Neural cell (in vitro differentiated cells): ENCODE measurements at regions not wholly inside any gene's neighbourhood (a gene's known extent, or its start where the extent isn't known, plus 50 kb on each side); places are given as distances from the start of the nearest gene placed in this dataset.

Source experiments
- H2AFZ ChIP-seq: fragments of 200-600, 300-800 bp; sonication (generic), shearing (Covaris generic); 2 replicates; pipeline ENCODE4 v1.6.0; 2014; ENCODE audit warnings: low read depth, mild to moderate bottlenecking, antibody characterized with exemption, low read length, moderate library complexity
- H3F3A ChIP-seq: fragments of 200-600 bp; shearing (Covaris generic); 2 replicates; pipeline ENCODE4 v1.6.1; 2016; ENCODE audit warnings: mild to moderate bottlenecking, moderate library complexity, mixed read lengths, antibody characterized with exemption, low read length; ENCODE audit not compliant: insufficient read depth, poor library complexity, severe bottlenecking
- H3K27ac ChIP-seq: fragments of 200-600, 300-800 bp; sonication (generic), shearing (Covaris generic); 2 replicates; pipeline ENCODE4 v1.5.1; 2014; ENCODE audit warnings: mild to moderate bottlenecking, low read length, moderate library complexity
- H3K27me3 ChIP-seq: fragments of 300-800, 200-600 bp; sonication (generic), shearing (Covaris generic); 2 replicates; pipeline ENCODE4 v1.6.0; 2014; ENCODE audit warnings: mild to moderate bottlenecking, low read depth, low read length, moderate library complexity; ENCODE audit not compliant: insufficient read depth
- H3K36me3 ChIP-seq: fragments of 300-800, 200-600 bp; sonication (generic), shearing (Covaris generic); 2 replicates; pipeline ENCODE4 v1.5.1; 2014; ENCODE audit warnings: mild to moderate bottlenecking, antibody characterized with exemption, low read length, moderate library complexity; ENCODE audit not compliant: insufficient read depth
- H3K4me2 ChIP-seq: fragments of 300-800, 200-600 bp; sonication (generic), shearing (Covaris generic); 2 replicates; pipeline ENCODE4 v1.6.0; 2014; ENCODE audit warnings: mild to moderate bottlenecking, low read length
- H3K4me3 ChIP-seq: fragments of 300-800, 200-600 bp; sonication (generic), shearing (Covaris generic); 2 replicates; pipeline ENCODE4 v1.5.1; 2014; ENCODE audit warnings: mild to moderate bottlenecking, low read length, moderate library complexity
- H3K79me2 ChIP-seq: fragments of 200-600 bp; shearing (Covaris generic); replicated peaks from 2 replicates; pipeline ENCODE4 v1.6.0; 2014; ENCODE audit warnings: mild to moderate bottlenecking, low read length, moderate library complexity; ENCODE audit not compliant: insufficient read depth
- H3K9ac ChIP-seq: fragments of 300-800, 200-600 bp; sonication (generic), shearing (Covaris generic); 2 replicates; pipeline ENCODE4 v1.6.1; 2016; ENCODE audit warnings: mild to moderate bottlenecking, low read length, mixed read lengths
- H3K9me2 ChIP-seq: fragments of 200-600 bp; shearing (Covaris generic); 2 replicates; pipeline ENCODE4 v1.6.1; 2016; ENCODE audit warnings: mild to moderate bottlenecking, low read length, mixed read lengths; ENCODE audit not compliant: insufficient read depth
- H3K9me3 ChIP-seq: fragments of 200-600, 300-800 bp; sonication (generic), shearing (Covaris generic); 2 replicates; pipeline ENCODE4 v1.6.1; 2016; ENCODE audit warnings: mild to moderate bottlenecking, mixed run types, low read length, moderate library complexity, mixed read lengths
- H4K20me1 ChIP-seq: fragments of 200-600 bp; shearing (Covaris generic); 2 replicates; pipeline ENCODE4 v1.6.1; 2016; ENCODE audit warnings: mild to moderate bottlenecking, mixed run types; ENCODE audit not compliant: insufficient read depth
- EP300 ChIP-seq: fragments of 450-650 bp; conservative IDR thresholded peaks from 2 replicates; pipeline ENCODE4 v1.6.1; 2014; ENCODE audit warnings: antibody characterized with exemption, mild to moderate bottlenecking, moderate library complexity; ENCODE audit not compliant: poor library complexity, severe bottlenecking
- EZH2 ChIP-seq: fragments of 200-600, 300-800 bp; shearing (Covaris generic), sonication (generic); IDR thresholded peaks from 2 replicates; pipeline ENCODE4 v1.6.1; 2014; ENCODE audit warnings: antibody characterized with exemption, low read length, borderline replicate concordance, mild to moderate bottlenecking; ENCODE audit not compliant: insufficient read depth, poor library complexity, severe bottlenecking
- MXI1 ChIP-seq: fragments of 450-650 bp; conservative IDR thresholded peaks from 2 replicates; pipeline ENCODE4 v1.6.1; 2014; ENCODE audit warnings: antibody characterized with exemption, mild to moderate bottlenecking; ENCODE audit not compliant: poor library complexity, severe bottlenecking
- POLR2AphosphoS5 ChIP-seq: IDR thresholded peaks from 2 replicates; pipeline ENCODE4 v1.6.1; 2012
- RAD21 ChIP-seq: fragments of 450-650 bp; conservative IDR thresholded peaks from 2 replicates; pipeline ENCODE4 v1.6.1; 2014; ENCODE audit warnings: antibody characterized with exemption, mild to moderate bottlenecking, moderate library complexity
- SMC3 ChIP-seq: fragments of 450-650 bp; conservative IDR thresholded peaks from 2 replicates; pipeline ENCODE4 v1.6.1; 2014; ENCODE audit warnings: antibody characterized with exemption, mild to moderate bottlenecking, moderate library complexity; ENCODE audit not compliant: poor library complexity
- TAF1 ChIP-seq: IDR thresholded peaks from 2 replicates; pipeline ENCODE4 v1.6.1; 2012; ENCODE audit warnings: low read depth
- TF ChIP-seq, protein P1 (sequence below): fragments of 450-650 bp; IDR thresholded peaks from 2 replicates; pipeline ENCODE4 v1.5.1; 2014; ENCODE audit warnings: antibody characterized with exemption, mild to moderate bottlenecking, moderate library complexity; ENCODE audit not compliant: poor library complexity, severe bottlenecking
- TF ChIP-seq, protein P2 (sequence below): IDR thresholded peaks from 2 replicates; pipeline ENCODE4 v1.6.1; 2012; ENCODE audit warnings: borderline replicate concordance

GRCh38 chr2:78750219-78750618, 275.3 kb upstream of the REG3G start:
- Histone ChIP-seq H3K4me2 (peak overlapping the region; percentile 14), H3F3A (no peaks in the 10 kb centered on the region), H4K20me1 (no peaks in the 10 kb centered on the region), H2AFZ (no peak overlapping the region), H3K9me3 (no peaks in the 10 kb centered on the region), H3K4me3 (no peak overlapping the region), H3K27me3 (no peaks in the 10 kb centered on the region), H3K79me2 (no peaks in the 10 kb centered on the region), H3K9ac (no peak overlapping the region), H3K27ac (no peak overlapping the region), H3K36me3 (no peaks in the 10 kb centered on the region), H3K9me2 (no peaks in the 10 kb centered on the region)
- TF ChIP-seq EZH2 (no peak), EP300 (no peak), SMC3 (no peak), TAF1 (no peak), RAD21 (no peak), POLR2AphosphoS5 (no peak), MXI1 (no peak)
- TF ChIP-seq, protein P1, sequence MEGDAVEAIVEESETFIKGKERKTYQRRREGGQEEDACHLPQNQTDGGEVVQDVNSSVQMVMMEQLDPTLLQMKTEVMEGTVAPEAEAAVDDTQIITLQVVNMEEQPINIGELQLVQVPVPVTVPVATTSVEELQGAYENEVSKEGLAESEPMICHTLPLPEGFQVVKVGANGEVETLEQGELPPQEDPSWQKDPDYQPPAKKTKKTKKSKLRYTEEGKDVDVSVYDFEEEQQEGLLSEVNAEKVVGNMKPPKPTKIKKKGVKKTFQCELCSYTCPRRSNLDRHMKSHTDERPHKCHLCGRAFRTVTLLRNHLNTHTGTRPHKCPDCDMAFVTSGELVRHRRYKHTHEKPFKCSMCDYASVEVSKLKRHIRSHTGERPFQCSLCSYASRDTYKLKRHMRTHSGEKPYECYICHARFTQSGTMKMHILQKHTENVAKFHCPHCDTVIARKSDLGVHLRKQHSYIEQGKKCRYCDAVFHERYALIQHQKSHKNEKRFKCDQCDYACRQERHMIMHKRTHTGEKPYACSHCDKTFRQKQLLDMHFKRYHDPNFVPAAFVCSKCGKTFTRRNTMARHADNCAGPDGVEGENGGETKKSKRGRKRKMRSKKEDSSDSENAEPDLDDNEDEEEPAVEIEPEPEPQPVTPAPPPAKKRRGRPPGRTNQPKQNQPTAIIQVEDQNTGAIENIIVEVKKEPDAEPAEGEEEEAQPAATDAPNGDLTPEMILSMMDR = no peak
- TF ChIP-seq, protein P2, sequence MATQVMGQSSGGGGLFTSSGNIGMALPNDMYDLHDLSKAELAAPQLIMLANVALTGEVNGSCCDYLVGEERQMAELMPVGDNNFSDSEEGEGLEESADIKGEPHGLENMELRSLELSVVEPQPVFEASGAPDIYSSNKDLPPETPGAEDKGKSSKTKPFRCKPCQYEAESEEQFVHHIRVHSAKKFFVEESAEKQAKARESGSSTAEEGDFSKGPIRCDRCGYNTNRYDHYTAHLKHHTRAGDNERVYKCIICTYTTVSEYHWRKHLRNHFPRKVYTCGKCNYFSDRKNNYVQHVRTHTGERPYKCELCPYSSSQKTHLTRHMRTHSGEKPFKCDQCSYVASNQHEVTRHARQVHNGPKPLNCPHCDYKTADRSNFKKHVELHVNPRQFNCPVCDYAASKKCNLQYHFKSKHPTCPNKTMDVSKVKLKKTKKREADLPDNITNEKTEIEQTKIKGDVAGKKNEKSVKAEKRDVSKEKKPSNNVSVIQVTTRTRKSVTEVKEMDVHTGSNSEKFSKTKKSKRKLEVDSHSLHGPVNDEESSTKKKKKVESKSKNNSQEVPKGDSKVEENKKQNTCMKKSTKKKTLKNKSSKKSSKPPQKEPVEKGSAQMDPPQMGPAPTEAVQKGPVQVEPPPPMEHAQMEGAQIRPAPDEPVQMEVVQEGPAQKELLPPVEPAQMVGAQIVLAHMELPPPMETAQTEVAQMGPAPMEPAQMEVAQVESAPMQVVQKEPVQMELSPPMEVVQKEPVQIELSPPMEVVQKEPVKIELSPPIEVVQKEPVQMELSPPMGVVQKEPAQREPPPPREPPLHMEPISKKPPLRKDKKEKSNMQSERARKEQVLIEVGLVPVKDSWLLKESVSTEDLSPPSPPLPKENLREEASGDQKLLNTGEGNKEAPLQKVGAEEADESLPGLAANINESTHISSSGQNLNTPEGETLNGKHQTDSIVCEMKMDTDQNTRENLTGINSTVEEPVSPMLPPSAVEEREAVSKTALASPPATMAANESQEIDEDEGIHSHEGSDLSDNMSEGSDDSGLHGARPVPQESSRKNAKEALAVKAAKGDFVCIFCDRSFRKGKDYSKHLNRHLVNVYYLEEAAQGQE = no peak

DNA sequence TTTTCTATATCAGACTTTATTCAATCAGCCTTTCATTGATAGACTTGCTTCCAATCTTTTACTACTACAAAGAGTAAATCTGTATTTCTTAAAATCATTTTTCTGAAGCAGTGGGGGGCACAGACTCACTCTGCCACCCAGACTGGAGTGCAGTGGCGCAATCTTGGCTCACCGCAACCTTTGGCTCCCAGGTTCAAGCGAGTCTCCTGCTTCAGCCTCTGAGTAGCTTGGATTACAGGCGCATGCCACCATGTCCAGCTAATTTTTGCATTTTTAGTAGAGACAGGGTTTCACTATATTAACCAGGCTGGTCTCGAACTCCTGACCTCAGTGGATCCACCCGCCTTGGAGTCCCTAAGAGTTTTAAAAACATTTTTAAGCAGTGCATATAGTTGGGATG, 270.6 kb upstream of the REG3G start:
- H2AFZ ChIP-seq = no peak overlapping the region
- TF ChIP-seq, protein P2 = no peak
- no peak for TF ChIP-seq TAF1
- TF ChIP-seq EZH2 = no peak
- no peak for TF ChIP-seq EP300
- no peak for TF ChIP-seq RAD21
- no peak for TF ChIP-seq POLR2AphosphoS5
- no peak for TF ChIP-seq SMC3
- no peak for TF ChIP-seq MXI1
- TF ChIP-seq, protein P1 = no peak
- no peaks in the 10 kb centered on the region for H3K27me3 ChIP-seq
- no peak overlapping the region for H3K4me2 ChIP-seq
- H3K9ac ChIP-seq = no peak overlapping the region
- no peaks in the 10 kb centered on the region for H4K20me1 ChIP-seq
- H3K79me2 ChIP-seq = no peaks in the 10 kb centered on the region
- H3K36me3 ChIP-seq = no peaks in the 10 kb centered on the region
- H3K4me3 ChIP-seq = no peak overlapping the region
- no peaks in the 10 kb centered on the region for H3F3A ChIP-seq
- no peak overlapping the region for H3K27ac ChIP-seq
- no peaks in the 10 kb centered on the region for H3K9me3 ChIP-seq
- no peaks in the 10 kb centered on the region for H3K9me2 ChIP-seq
